HepG2 (cell line): ENCODE measurements at regions not wholly inside any gene's neighbourhood (a gene's known extent, or its start where the extent isn't known, plus 50 kb on each side); places are given as distances from the start of the nearest gene placed in this dataset.

Experiments used
- DBP ChIP-seq: sonication (generic); formaldehyde crosslinking; IDR thresholded peaks from 2 replicates; pipeline ENCODE4 v1.4.0; 2020; ENCODE audit warnings: missing genetic modification reagents; ENCODE audit errors: not compliant biosample characterization
- EP300 ChIP-seq, 3 experiments: sonication (generic) in 1 of 3; formaldehyde crosslinking in 1 of 3; IDR thresholded peaks; 2 replicates each; pipeline versions ENCODE4 v1.5.1 to v1.6.1; 2011 to 2020; ENCODE audit warnings: low read depth in 2 of 3, low read length in 2 of 3, borderline replicate concordance in 1 of 3, improper control_type of control experiment in 1 of 3, mild to moderate bottlenecking in 1 of 3, missing genetic modification reagents in 1 of 3, moderate library complexity in 1 of 3
- FOXK1 ChIP-seq: sonication (generic); formaldehyde crosslinking; IDR thresholded peaks from 2 replicates; pipeline ENCODE4 v1.4.0; 2020; ENCODE audit warnings: low read depth, missing genetic modification reagents, borderline replicate concordance
- HCFC1 ChIP-seq: fragments of 150-350 bp; IDR thresholded peaks from 2 replicates; pipeline ENCODE4 v1.6.1; 2014; ENCODE audit warnings: low read depth, low read length
- HMGXB4 ChIP-seq, 2 experiments: sonication (generic) in 1 of 2; formaldehyde crosslinking in 1 of 2; IDR thresholded peaks; 2 replicates each; pipeline versions ENCODE4 v1.4.0 to v1.6.1; 2018 to 2020; ENCODE audit warnings: missing genetic modification reagents in 2 of 2, borderline replicate concordance in 1 of 2, low read depth in 1 of 2, mild to moderate bottlenecking in 1 of 2, missing biosample characterization in 1 of 2
- MZF1 ChIP-seq: sonication (generic); formaldehyde crosslinking; IDR thresholded peaks from 2 replicates; pipeline ENCODE4 v1.8.1; 2023; ENCODE audit warnings: mild to moderate bottlenecking, missing genetic modification reagents, borderline replicate concordance
- NCOA2 ChIP-seq: sonication (generic); formaldehyde crosslinking; IDR thresholded peaks from 2 replicates; pipeline ENCODE4 v1.8.0; 2022; ENCODE audit warnings: inconsistent platforms
- PHF21A ChIP-seq: sonication (generic); formaldehyde crosslinking; IDR thresholded peaks from 2 replicates; pipeline ENCODE4 v1.5.0; 2020; ENCODE audit warnings: mild to moderate bottlenecking, missing genetic modification reagents
- RARA ChIP-seq: IDR thresholded peaks from 2 replicates; pipeline ENCODE4 v1.6.1; 2016; ENCODE audit warnings: missing genetic modification reagents, missing compliant biosample characterization
- SMARCC2 ChIP-seq: fragments of 450-650 bp; IDR thresholded peaks from 2 replicates; pipeline ENCODE4 v1.6.1; 2017; ENCODE audit warnings: antibody characterized with exemption, mild to moderate bottlenecking
- SYNCRIP ChIP-seq: fragments of 200-400 bp; formaldehyde crosslinking; IDR thresholded peaks from 2 replicates; pipeline ENCODE4 v1.6.1; 2018; ENCODE audit warnings: mild to moderate bottlenecking, low read depth, low read length; ENCODE audit not compliant: insufficient read depth
- TAF1 ChIP-seq: sonication (generic); formaldehyde crosslinking; IDR thresholded peaks from 2 replicates; pipeline ENCODE4 v1.4.0; 2020; ENCODE audit warnings: missing genetic modification reagents
- TOPORS ChIP-seq: sonication (generic); formaldehyde crosslinking; IDR thresholded peaks from 2 replicates; pipeline ENCODE4 v1.8.0; 2023; ENCODE audit warnings: mild to moderate bottlenecking, missing genetic modification reagents
- ZBTB34 ChIP-seq: sonication (generic); formaldehyde crosslinking; IDR thresholded peaks from 2 replicates; pipeline ENCODE4 v1.8.0; 2022; ENCODE audit warnings: mild to moderate bottlenecking, missing genetic modification reagents
- ZFP82 ChIP-seq: sonication (generic); formaldehyde crosslinking; IDR thresholded peaks from 2 replicates; pipeline ENCODE4 v1.5.1; 2020; ENCODE audit warnings: mild to moderate bottlenecking, missing genetic modification reagents, borderline replicate concordance
- ZNF224 ChIP-seq: sonication (generic); formaldehyde crosslinking; IDR thresholded peaks from 2 replicates; pipeline ENCODE4 v1.5.0; 2020; ENCODE audit warnings: mild to moderate bottlenecking, missing genetic modification reagents
- ZNF414 ChIP-seq: sonication (generic); formaldehyde crosslinking; IDR thresholded peaks from 2 replicates; pipeline ENCODE4 v1.5.0; 2020; ENCODE audit warnings: missing genetic modification reagents
- ZNF513 ChIP-seq: sonication (generic); formaldehyde crosslinking; conservative IDR thresholded peaks from 2 replicates; pipeline ENCODE4 v1.5.0; 2020; ENCODE audit warnings: missing genetic modification reagents
- TF ChIP-seq, protein P1 (sequence below): sonication (generic); formaldehyde crosslinking; IDR thresholded peaks from 2 replicates; pipeline ENCODE4 v1.4.0; 2020; ENCODE audit warnings: missing genetic modification reagents, borderline replicate concordance
- TF ChIP-seq, protein P2 (sequence below): IDR thresholded peaks from 2 replicates; pipeline ENCODE4 v1.6.1; 2016

- TF ChIP-seq ZBTB34 (CRISPR knock-in tag) (no peak), NCOA2 (CRISPR knock-in tag) (peak; percentile 76), SYNCRIP (no peak), RARA (CRISPR knock-in tag) (peak; percentile 97), PHF21A (CRISPR knock-in tag) (0 out of 2 replicates have a peak, but pooled peaks have one; percentile 29), HMGXB4 (CRISPR knock-in tag; IDR thresholded peaks at IDR 0.05; ENCODE audit: borderline replicate concordance in 1 of 2, low read depth in 1 of 2) (no peak), MZF1 (CRISPR knock-in tag) (no peak), SMARCC2 (no peak), ZNF513 (CRISPR knock-in tag) (no peak), FOXK1 (CRISPR knock-in tag) (peak; percentile 43; the same call in 1 of the 2 replicates), DBP (CRISPR knock-in tag) (no peak), ZFP82 (no peak), HCFC1 (no peak), TOPORS (no peak), ZNF414 (CRISPR knock-in tag) (no peak), ZNF224 (no peak), EP300 (IDR thresholded peaks at IDR 0.05; ENCODE audit: low read depth in 2 of 2, low read length in 2 of 2) (peak in 1 of 2 experiments; percentile 79; a peak in 2 of 4 replicates), EP300 (CRISPR knock-in tag; IDR thresholded peaks at IDR 0.05; ENCODE audit: borderline replicate concordance) (0 out of 2 replicates have a peak, but pooled peaks have one; percentile 26), TAF1 (CRISPR knock-in tag) (no peak)
- TF ChIP-seq, protein P1, sequence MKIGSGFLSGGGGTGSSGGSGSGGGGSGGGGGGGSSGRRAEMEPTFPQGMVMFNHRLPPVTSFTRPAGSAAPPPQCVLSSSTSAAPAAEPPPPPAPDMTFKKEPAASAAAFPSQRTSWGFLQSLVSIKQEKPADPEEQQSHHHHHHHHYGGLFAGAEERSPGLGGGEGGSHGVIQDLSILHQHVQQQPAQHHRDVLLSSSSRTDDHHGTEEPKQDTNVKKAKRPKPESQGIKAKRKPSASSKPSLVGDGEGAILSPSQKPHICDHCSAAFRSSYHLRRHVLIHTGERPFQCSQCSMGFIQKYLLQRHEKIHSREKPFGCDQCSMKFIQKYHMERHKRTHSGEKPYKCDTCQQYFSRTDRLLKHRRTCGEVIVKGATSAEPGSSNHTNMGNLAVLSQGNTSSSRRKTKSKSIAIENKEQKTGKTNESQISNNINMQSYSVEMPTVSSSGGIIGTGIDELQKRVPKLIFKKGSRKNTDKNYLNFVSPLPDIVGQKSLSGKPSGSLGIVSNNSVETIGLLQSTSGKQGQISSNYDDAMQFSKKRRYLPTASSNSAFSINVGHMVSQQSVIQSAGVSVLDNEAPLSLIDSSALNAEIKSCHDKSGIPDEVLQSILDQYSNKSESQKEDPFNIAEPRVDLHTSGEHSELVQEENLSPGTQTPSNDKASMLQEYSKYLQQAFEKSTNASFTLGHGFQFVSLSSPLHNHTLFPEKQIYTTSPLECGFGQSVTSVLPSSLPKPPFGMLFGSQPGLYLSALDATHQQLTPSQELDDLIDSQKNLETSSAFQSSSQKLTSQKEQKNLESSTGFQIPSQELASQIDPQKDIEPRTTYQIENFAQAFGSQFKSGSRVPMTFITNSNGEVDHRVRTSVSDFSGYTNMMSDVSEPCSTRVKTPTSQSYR (CRISPR knock-in tag), result no peak
- TF ChIP-seq, protein P2, sequence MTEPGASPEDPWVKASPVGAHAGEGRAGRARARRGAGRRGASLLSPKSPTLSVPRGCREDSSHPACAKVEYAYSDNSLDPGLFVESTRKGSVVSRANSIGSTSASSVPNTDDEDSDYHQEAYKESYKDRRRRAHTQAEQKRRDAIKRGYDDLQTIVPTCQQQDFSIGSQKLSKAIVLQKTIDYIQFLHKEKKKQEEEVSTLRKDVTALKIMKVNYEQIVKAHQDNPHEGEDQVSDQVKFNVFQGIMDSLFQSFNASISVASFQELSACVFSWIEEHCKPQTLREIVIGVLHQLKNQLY, result peak; percentile 54; the same call in 1 of the 2 replicates
Observed at GRCh38 chr5:5828619-5829018, 406.1 kb downstream of the ICE1 start (continued).
